HG02938 (cell line): ENCODE measurements at regions not wholly inside any gene's neighbourhood (a gene's known extent, or its start where the extent isn't known, plus 50 kb on each side); places are given as distances from the start of the nearest gene placed in this dataset.

ENCODE experiments used
- ATAC-seq: cut with Tn5 transposase; IDR thresholded peaks from one replicate; pipeline ENCODE4 v1.9.1; 2021; ENCODE audit warnings: mild to moderate bottlenecking, moderate library complexity; ENCODE audit not compliant: unreplicated experiment

GRCh38 chr20:16220826-16221225 is 352.4 kb downstream of the KIF16B start:
- no peak for ATAC-seq

GRCh38 chr20:16219182-16219581 is 354.1 kb downstream of the KIF16B start:
- no peak for ATAC-seq

GRCh38 chr20:16216914-16217230 is 356.4 kb downstream of the KIF16B start:
- ATAC-seq = no peak

GRCh38 chr20:16216227-16216913 is 356.9 kb downstream of the KIF16B start:
- ATAC-seq = no peak

- no peak for ATAC-seq
These were observed 358.2 kb downstream of the KIF16B start for GRCh38 chr20:16215041-16215440.

DNA sequence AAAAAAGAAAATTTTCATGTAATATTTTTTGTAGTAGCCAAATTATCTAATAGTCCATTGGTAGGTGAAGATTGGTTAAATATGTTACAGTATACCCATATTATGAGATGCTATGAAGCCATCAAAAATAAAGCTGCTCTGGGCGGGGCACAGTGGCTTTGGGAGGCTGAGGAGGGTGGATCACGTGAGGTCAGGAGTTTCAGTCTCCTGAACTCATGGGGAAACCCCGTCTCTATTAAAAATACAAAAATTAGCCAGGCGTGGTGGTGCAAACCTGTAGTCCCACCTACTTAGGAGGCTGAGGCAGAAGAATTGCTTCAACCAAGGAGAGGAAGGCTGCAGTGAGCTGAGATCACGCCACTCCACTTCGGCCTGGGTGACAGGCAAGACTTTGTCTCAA is 360.5 kb downstream of the KIF16B start:
- no peak for ATAC-seq

DNA sequence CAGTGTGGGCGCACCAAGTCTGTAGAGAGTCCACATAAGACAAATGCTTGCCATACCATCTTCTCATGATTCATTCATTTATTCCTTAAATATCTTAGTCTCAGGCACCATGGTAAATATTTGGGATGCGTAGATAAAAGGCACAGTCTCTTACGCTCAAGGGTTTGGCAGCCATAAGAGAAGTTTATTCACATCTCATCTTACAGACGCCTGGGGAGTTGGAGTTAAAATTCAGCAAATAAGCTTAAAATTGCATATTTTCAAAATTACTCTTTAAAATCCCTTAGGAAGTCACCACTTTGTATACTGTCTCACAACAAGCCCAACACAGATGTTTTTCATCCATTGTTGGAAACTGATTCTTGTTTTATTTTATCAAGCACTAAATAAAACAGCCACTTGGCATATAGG is 363.3 kb downstream of the KIF16B start:
- no peak for ATAC-seq

- ATAC-seq = no peak
These were observed 363.9 kb downstream of the KIF16B start for GRCh38 chr20:16209357-16209756.

- no peak for ATAC-seq
These were observed 364.8 kb downstream of the KIF16B start for GRCh38 chr20:16208443-16208842.

DNA sequence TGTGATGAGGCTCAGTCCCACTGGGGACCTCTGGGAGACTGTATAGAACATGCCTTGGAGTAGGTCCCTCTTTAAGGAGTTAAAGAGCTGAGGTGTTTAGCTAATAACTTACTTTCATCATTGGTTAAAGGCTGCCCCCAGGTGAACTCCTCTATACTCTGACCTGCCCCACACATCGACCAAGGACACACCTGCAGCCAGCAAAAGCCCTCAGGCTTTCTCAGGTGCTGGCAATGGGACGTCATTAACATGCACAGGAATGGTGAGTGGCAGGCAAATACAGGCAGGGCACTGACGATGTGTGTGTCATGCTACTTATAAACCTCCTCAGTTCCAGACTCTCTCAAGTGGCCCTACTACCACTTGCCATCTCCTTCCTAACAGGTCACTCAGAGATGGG is 366.4 kb downstream of the KIF16B start:
- no peak for ATAC-seq

DNA sequence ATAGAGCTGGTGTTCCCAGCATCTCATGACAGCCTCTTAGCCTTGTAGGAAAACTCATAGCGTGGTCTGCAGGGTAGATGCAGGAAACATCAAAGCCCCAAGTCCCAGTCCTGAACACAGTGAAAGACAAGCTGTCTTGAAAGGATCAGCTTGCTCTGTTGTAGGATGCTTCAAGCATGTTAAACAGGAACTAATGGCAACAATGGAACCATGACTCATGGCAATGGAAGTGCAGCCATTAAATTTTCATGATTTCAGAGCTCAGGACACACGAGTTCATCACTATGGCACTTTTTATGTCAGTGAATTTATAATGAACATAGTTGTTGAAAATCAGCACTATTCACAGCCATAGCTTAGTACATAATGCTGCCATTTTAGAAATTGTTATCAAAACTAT is 367.7 kb downstream of the KIF16B start:
- ATAC-seq = no peak

GRCh38 chr20:16203096-16203495 is 370.2 kb downstream of the KIF16B start:
- ATAC-seq = no peak

DNA sequence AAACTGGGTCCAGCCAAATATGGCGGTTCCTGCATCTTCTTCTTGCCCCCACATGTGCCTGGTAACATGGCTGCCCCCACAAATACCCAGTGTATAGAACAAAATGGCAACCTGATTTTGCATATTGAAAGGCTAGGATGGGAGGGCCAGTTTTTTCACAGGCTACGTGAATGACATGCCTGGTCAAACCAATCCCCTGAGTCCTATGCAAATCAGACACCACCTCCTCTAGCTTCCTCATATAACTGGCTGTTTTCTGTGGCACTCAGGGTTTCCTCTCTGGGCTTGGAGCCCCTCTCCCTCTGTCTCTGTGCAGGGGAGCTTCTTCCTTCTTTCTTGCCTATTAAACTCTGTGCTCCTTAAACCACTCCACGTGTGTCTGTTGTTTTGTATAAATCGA is 372.1 kb downstream of the KIF16B start:
- ATAC-seq = no peak

DNA sequence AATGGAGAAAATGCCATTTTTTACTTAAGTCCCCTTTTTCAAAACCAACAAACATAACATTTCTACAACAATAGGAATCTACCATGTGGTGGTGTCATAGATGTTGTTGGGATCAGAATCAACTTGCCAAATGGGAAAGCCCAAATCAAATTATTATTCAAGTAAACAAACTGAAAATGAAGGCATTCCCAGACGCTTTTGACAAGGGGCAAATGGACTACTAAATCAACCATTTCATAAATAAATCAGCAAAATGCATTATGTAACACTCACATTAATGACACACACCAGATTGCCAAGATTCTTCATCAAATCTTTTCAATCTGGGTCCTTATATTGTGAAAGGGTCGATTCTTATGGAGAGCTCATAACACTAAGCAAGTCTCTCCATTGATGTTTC is 375.6 kb downstream of the KIF16B start:
- ATAC-seq = no peak

DNA sequence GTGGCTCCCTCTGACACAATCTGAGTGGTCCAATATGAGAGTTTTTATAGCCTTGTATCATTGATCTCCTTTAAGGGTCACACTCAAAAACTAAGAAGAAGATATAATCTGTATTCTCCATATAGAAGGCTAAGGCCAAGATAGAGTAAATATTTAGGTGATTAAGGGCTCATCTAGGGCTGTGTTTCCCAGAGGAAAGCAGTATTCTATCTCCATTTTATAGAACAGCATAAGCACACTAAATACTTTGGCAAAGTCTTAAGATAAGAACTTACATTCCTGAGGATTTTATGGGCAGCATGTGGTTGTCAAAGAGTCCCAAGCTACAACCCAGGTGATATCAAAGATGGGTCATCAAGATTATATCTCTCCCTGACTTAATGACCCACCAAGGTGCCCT is 377.6 kb downstream of the KIF16B start:
- ATAC-seq = no peak

DNA sequence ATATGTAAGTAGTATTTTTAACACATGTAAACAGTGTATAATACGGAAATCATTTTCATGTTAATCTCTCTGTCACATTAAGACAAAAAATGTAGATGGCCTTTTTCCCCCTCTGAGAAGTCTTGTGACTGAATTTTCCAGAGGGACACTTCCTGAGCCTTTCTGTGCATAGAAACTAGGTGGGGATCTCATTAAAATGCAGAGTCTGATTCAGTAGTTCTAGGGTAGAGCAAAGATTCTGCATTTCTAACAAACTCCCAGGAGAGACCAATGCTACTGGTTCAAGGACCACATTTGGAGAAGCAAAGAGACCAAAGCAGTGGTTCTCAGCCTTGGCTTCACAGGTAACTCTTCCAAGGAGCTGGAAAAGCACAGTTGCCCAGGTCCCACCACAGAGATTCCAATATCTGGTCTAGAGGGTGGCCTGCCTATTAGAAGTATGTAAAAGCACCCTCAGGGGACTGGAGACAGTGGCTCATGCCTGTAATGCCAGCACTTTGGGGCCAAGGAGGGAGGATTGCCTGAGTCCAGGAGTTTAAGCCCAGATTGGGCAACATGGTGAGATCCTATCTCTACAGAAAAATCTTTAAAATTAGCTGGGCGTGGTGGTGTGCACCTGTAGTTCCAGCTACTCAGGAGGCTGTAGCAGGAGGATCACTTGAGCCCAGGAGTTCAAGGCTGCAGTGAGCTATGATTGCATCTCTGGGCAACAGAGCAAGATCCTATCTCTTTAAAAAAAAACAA is 378.5 kb downstream of the KIF16B start:
- no peak for ATAC-seq

DNA sequence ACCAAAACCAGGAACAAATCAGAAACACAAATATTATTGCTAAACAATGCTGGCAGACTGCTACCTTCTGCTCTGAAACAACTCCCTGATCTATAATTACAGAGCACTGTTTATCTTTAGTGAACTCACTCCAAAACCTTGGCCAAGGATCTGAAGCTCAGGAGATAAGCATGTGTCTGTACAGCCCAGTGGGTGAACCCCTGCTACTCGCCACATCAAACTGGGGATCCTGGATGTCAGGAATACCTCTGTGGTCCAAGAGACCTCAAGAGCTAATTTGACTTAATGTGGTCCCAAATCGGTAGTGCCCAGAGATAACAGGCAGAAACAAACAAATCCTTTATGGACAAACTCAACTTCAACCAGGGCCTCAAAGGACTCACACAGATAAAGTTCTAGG is 381.8 kb downstream of the KIF16B start:
- no peak for ATAC-seq

DNA sequence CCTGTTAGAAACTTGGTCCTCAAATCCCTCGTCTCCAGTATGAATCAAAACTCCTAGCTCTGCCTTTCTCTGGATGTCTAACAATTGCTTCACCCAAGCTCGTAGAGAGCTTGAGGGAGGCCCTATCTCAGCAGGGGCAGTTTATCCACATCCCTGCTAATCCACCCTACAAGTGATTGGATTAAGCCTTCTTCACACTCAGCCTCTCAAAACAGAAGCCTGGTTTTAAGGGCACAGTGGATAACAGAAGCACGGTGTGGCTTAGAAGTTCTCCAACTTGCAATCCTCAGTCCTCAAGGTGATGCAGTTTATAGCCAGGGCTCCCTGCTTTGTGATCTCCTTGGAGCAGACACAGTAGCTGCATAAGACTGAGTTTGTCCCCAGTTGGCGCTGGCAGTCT is 383.9 kb downstream of the KIF16B start:
- no peak for ATAC-seq

DNA sequence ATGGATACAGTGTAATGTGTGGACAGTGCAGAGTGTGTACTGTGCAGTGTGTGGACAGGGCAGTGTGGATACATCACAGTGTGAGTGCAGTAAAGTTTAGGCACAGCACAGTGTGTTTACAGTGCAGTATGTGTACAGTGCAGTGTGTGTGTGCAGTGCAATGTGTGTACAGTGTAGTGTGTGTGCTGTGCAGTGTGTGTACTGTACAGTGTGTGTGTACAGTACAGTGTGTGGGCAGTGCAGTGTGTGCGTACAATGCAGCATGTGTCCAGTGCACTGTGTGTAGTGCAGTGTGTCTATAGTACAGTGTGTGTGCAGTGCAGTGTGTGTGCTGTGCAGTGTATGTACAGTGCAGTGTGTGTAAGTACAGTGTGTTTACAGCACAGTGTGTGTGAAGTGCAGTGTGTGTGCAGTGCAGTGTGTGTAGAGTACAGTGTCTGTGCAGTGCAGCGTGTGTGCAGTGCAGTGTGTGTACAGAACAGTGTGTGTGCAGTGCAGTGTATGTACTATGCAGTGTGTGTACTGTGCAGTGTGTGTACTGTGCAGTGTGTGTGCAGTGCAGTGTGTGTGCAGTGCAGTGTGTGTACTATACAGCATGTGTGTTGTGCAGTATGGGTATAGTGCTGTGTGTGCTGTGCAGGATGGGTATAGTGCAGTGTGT is 385.2 kb downstream of the KIF16B start:
- ATAC-seq = no peak

- no peak for ATAC-seq
These were observed 393.3 kb downstream of the KIF16B start for GRCh38 chr20:16179919-16180318.

DNA sequence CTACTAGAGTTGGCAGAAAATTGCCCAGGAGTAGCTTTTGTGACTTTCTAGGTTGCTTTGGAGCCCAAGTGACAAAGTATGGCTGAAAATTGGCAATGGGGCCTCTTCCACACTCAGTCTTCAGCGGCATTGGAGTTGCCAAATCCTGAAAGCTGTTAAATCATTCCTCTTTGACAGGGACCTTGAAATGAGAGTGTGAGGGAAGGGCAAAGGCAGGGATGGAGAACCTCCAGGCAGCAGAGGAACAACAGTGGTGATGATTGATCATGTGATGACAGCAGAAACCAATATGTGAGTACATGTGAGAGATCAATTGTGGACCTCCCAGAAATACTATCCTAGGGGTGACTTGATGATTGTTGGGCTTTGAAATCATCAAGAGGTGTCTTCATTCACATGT is 393.9 kb downstream of the KIF16B start:
- ATAC-seq = no peak

GRCh38 chr20:16178546-16179135 is 394.6 kb downstream of the KIF16B start:
- no peak for ATAC-seq
